Body of pancreas (tissue), 4 donors: ENCODE measurements at regions not wholly inside any gene's neighbourhood (a gene's known extent, or its start where the extent isn't known, plus 50 kb on each side); places are given as distances from the start of the nearest gene placed in this dataset.

ENCODE experiments used
- CTCF ChIP-seq, 7 experiments: fragments of 450-650 bp in 4 of 7; fragments of 200-600 bp in 3 of 7; sonication (generic) in 3 of 7; IDR thresholded peaks; one replicate each; pipeline ENCODE4 v1.5.1; 2016 to 2019; ENCODE audit warnings: antibody characterized with exemption in 7 of 7
- POLR2A ChIP-seq, 3 donors: fragments of 450-650 bp; IDR thresholded peaks; one replicate each; pipeline ENCODE4 v1.6.1; 2016; ENCODE audit warnings: antibody characterized with exemption in 3 of 3, mild to moderate bottlenecking in 2 of 3

GRCh38 chr18:76644580-76644979 lies 149.5 kb upstream of the ZNF516 start:
- TF ChIP-seq POLR2A (IDR thresholded peaks at IDR 0.05) (no peak), CTCF (IDR thresholded peaks at IDR 0.05) (no peak)
